ENCODE measurements at regions not wholly inside any gene's neighbourhood (a gene's known extent, or its start where the extent isn't known, plus 50 kb on each side); places are given as distances from the start of the nearest gene placed in this dataset.

DNA sequence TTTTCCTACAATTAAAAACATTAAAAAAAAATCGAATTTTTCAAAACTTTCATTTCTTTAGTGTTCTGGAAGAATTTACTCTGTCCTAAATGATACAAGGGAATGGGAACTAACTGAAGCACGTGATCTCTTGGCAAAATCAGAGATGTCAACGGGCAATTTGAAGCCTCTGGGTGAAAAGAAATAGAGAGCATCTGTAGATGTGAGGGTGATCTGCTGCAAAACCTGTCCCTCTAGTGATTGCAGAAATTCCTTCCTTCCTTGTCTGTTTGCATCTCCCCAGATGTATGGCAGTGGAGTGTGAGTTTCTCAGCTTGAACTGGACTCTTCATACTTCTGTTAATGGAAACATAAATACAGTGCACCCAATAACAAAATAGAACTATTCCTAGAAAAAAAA is 100.5 kb upstream of the S1PR1 start:
- ATAC-seq (ENCODE audit: insufficient read depth, low FRiP score) (no peak), DNase-seq (peak; percentile 59 to 96 (median 93))
- no peaks in the 10 kb centered on the region for H3K9me3 ChIP-seq (ENCODE audit: control insufficient read depth in 4 of 4, insufficient read depth in 3 of 4, low read length in 3 of 4)
- peaks cover 0 to 53% (median 15%) of the 10 kb centered on the region in 5 donors for H3K4me1 ChIP-seq (ENCODE audit: control insufficient read depth in 5 of 5, insufficient read depth in 5 of 5, low read length in 5 of 5)
- no peak overlapping the region for H3K27ac ChIP-seq (ENCODE audit: low read depth in 1 of 2, low read length in 1 of 2)
- no peaks in the 10 kb centered on the region for H3K36me3 ChIP-seq (ENCODE audit: control insufficient read depth in 4 of 4, insufficient read depth in 4 of 4, low read length in 4 of 4)
- WGBS, 2 donors, result 40 to 54% methylated on average over 3 of the region's 3 CpGs
- no peaks in the 10 kb centered on the region for H3K27me3 ChIP-seq (ENCODE audit: control insufficient read depth in 3 of 3, insufficient read depth in 3 of 3, low read length in 2 of 3)
- no peak overlapping the region for H3K4me3 ChIP-seq
- TF ChIP-seq, protein P1, sequence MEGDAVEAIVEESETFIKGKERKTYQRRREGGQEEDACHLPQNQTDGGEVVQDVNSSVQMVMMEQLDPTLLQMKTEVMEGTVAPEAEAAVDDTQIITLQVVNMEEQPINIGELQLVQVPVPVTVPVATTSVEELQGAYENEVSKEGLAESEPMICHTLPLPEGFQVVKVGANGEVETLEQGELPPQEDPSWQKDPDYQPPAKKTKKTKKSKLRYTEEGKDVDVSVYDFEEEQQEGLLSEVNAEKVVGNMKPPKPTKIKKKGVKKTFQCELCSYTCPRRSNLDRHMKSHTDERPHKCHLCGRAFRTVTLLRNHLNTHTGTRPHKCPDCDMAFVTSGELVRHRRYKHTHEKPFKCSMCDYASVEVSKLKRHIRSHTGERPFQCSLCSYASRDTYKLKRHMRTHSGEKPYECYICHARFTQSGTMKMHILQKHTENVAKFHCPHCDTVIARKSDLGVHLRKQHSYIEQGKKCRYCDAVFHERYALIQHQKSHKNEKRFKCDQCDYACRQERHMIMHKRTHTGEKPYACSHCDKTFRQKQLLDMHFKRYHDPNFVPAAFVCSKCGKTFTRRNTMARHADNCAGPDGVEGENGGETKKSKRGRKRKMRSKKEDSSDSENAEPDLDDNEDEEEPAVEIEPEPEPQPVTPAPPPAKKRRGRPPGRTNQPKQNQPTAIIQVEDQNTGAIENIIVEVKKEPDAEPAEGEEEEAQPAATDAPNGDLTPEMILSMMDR (IDR thresholded peaks at IDR 0.05; ENCODE audit: control extremely low read depth, extremely low read depth), result no peak
- no peak overlapping the region for H3K9ac ChIP-seq (ENCODE audit: insufficient read depth in 1 of 2, low read length in 2 of 2)

DNA sequence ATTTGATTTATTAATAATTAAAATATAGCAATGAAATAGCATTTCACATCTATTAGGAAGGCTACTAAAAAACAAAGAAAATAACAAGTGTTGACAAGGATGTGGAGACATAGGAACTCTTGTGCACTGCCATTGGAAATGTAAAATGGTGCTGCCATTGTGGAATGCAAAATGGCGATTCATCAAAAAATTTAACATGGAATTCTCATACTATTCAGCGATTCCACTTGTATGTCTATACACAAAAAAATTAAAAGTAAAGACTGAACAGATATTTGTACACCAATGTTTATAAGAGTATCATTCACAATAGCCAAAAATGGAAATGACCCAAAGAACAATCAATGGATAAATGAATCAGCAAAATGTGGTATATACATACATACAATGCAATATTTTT is 101.3 kb upstream of the S1PR1 start:
- Histone ChIP-seq H3K9me3 (ENCODE audit: control insufficient read depth in 4 of 4, insufficient read depth in 3 of 4, low read length in 3 of 4) (no peaks in the 10 kb centered on the region), H3K27ac (ENCODE audit: low read depth in 1 of 2, low read length in 1 of 2) (no peak overlapping the region), H3K4me1 (ENCODE audit: control insufficient read depth in 5 of 5, insufficient read depth in 5 of 5, low read length in 5 of 5) (peaks cover 0 to 50% (median 15%) of the 10 kb centered on the region in 5 donors), H3K27me3 (ENCODE audit: control insufficient read depth in 3 of 3, insufficient read depth in 3 of 3, low read length in 2 of 3) (no peaks in the 10 kb centered on the region), H3K36me3 (ENCODE audit: control insufficient read depth in 4 of 4, insufficient read depth in 4 of 4, low read length in 4 of 4) (no peaks in the 10 kb centered on the region), H3K9ac (ENCODE audit: insufficient read depth in 1 of 2, low read length in 2 of 2) (no peak overlapping the region), H3K4me3 (no peak overlapping the region)
- ATAC-seq (ENCODE audit: insufficient read depth, low FRiP score) (no peak), DNase-seq (no peak)
- 97 to 99% methylated on average over 2 of the region's 2 CpGs for WGBS, 2 donors
- TF ChIP-seq, protein P1 (IDR thresholded peaks at IDR 0.05; ENCODE audit: control extremely low read depth, extremely low read depth), result no peak

DNA sequence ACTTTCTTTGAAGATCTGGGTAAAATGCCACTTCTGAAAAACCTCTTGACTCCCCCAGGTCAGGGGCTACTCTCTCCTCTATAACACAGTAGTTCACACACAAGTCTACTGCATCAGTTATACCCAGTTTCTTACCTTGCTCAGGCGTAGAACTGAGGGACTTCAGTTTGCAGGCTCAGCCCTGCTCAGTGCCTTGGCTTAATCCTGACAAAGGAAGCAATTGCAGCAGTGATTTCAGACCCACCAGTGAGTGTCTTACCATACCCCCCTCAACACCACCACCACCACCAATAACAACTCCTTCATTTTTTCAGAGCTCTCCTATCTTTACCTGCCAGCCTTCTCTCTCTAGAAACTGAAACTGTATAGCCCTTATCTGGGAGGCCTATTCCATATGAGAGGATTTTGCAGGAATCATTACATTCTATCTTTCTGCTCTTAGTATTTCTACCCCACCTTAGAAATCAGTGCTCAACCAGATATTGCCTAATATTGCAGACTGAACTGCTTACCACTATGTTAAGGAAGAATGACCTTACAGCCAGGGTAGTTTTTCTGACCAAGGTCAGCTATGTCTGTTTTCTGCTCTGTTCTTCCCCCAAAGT is 105.5 kb upstream of the S1PR1 start:
- DNase-seq (no peak), ATAC-seq (ENCODE audit: insufficient read depth, low FRiP score) (no peak)
- Histone ChIP-seq H3K27me3 (ENCODE audit: control insufficient read depth in 3 of 3, insufficient read depth in 3 of 3, low read length in 2 of 3) (no peaks in the 10 kb centered on the region), H3K36me3 (ENCODE audit: control insufficient read depth in 4 of 4, insufficient read depth in 4 of 4, low read length in 4 of 4) (no peaks in the 10 kb centered on the region), H3K4me1 (ENCODE audit: control insufficient read depth in 5 of 5, insufficient read depth in 5 of 5, low read length in 5 of 5) (peaks cover 3 to 27% (median 5%) of the 10 kb centered on the region in 5 donors), H3K9me3 (ENCODE audit: control insufficient read depth in 4 of 4, insufficient read depth in 3 of 4, low read length in 3 of 4) (no peaks in the 10 kb centered on the region), H3K9ac (ENCODE audit: insufficient read depth in 1 of 2, low read length in 2 of 2) (no peak overlapping the region), H3K27ac (ENCODE audit: low read depth in 1 of 2, low read length in 1 of 2) (no peak overlapping the region), H3K4me3 (no peak overlapping the region)
- TF ChIP-seq, protein P1 (IDR thresholded peaks at IDR 0.05; ENCODE audit: control extremely low read depth, extremely low read depth), result no peak
- WGBS, 2 donors, result 94 to 96% methylated on average over 1 of the region's 1 CpG

DNA sequence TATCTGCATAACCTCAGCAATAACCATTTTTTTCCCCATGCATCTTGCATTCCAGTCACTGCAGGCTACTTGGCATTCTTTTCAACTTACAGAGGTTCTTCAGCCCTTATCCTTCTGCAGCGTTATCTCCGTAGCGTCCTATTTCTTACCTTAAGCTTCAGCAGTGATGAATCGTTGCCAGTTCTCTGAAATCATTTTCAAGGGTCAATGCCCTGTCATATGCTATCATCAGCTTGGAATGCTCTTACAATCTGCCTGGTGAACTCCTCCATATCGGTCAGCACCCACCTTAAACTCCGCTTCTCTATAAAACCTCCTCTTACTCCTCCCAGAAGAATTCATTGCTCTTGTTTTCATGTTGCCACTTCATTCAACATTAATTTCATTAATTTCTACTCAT is 105.1 kb upstream of the DPH5 start:
- Histone ChIP-seq H3K36me3 (ENCODE audit: control insufficient read depth in 4 of 4, insufficient read depth in 4 of 4, low read length in 4 of 4) (no peaks in the 10 kb centered on the region), H3K27me3 (ENCODE audit: control insufficient read depth in 3 of 3, insufficient read depth in 3 of 3, low read length in 2 of 3) (no peaks in the 10 kb centered on the region), H3K4me1 (ENCODE audit: control insufficient read depth in 5 of 5, insufficient read depth in 5 of 5, low read length in 5 of 5) (peaks cover 3 to 20% (median 5%) of the 10 kb centered on the region in 5 donors), H3K9me3 (ENCODE audit: control insufficient read depth in 4 of 4, insufficient read depth in 3 of 4, low read length in 3 of 4) (no peaks in the 10 kb centered on the region), H3K27ac (ENCODE audit: low read depth in 1 of 2, low read length in 1 of 2) (no peak overlapping the region), H3K4me3 (no peak overlapping the region), H3K9ac (ENCODE audit: insufficient read depth in 1 of 2, low read length in 2 of 2) (no peak overlapping the region)
- ATAC-seq (ENCODE audit: insufficient read depth, low FRiP score), result no peak
- no peak for DNase-seq
- TF ChIP-seq, protein P1 (IDR thresholded peaks at IDR 0.05; ENCODE audit: control extremely low read depth, extremely low read depth), result no peak
- 71 to 88% methylated on average over 6 of the region's 6 CpGs for WGBS, 2 donors

Data from lung (tissue), 11 donors.